HG02840 (cell line): ENCODE measurements at regions not wholly inside any gene's neighbourhood (a gene's known extent, or its start where the extent isn't known, plus 50 kb on each side); places are given as distances from the start of the nearest gene placed in this dataset.
"Not testable (repeated sequence)": the region's sequence is repeated elsewhere in the genome, so short reads cannot be mapped to it uniquely, and the experiment has no call there.

Source experiments
- ATAC-seq: cut with Tn5 transposase; IDR thresholded peaks from one replicate; pipeline ENCODE4 v1.9.1; 2021; ENCODE audit warnings: mild to moderate bottlenecking, moderate library complexity, moderate number of reproducible peaks; ENCODE audit not compliant: unreplicated experiment, low FRiP score

DNA sequence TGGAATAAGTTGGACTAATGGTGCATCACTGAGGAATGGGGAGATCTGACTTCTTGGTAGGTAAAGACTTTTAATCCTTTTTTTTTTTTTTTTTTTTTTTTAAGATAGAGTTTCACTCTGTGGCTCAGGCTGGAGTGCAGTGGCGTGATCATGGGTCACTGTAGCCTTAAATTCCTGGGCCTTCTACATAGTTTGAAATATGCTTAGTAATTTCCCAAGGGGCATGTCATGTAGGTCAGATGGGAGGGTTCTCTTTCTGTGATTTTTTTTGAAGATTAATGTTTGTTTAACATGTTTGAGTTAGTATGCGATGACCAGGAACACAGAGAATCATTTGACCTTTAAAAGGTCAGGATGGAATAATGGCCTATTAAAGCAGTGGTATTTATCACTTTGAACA is 129.1 kb downstream of the S1PR1 start:
- no peak for ATAC-seq

DNA sequence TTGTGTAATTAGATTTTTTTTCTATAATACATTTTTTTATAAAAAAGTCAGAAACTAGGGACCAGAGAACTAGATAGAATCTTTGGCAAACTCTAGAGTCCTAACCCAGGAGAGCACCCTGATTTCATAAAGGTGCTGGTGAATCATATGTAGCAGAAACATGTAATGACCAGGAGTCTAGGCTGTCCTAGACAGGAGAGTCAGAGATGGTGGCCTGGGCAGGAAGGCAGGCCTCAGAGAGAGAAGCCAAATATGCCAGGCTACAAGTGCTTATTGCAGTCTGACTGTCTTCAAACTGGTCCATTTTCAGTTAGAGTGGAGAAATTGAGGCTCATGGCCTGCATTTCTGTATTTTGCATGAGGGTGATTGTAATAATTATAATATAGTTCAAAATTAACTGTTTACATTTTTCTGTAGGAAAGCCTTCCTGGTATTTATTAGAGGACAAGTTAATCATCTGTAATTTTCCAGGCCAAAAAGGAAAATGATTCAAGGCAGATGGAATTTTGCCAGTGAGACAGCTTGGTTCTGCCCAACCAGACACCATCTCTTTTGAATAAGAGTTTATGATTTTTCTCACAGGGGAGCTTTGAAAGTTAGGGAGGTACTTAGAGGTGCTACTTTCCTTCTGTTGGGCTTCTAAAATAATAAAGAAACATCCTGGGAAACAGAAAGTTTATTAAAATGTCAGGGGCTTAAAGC is 129.8 kb downstream of the S1PR1 start:
- ATAC-seq, result no peak

DNA sequence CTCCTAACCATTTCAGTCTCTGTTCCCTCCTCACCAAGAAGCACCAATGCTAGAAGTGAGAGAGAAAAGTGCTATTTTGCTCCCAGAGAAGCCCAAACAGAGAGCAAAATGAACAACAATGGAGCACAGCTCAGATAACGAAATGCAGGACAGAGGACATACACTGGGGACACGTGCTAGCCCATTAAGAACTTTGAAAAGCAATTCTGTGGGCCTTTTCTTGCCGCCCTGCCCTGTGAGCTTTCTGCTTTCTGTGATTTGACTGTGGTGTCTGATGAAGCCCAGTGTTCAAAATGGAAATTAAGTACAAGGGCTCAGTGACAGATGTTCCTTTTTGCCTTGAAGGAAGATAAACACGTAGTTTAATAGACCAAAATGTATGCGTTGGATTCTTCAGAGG is 130.8 kb downstream of the S1PR1 start:
- no peak for ATAC-seq

DNA sequence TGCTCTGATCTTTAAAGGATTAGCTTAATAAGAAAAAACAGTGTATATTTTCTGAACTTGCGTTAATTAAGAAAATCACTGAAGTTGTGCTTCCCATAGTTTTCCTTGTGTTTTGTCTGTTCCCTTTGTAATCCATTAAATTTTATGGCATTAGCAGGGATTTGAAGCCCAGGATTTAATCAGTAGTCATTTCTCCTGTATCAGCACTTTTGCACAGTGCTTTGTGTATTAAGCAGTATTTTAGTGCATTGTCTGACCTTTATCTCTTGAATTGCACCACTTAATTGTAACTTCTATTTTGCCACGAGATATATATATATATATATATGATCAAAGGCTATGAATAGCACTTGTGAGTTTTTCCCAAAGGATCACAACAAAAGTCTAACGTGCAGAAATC is 133.7 kb downstream of the S1PR1 start:
- no peak for ATAC-seq

DNA sequence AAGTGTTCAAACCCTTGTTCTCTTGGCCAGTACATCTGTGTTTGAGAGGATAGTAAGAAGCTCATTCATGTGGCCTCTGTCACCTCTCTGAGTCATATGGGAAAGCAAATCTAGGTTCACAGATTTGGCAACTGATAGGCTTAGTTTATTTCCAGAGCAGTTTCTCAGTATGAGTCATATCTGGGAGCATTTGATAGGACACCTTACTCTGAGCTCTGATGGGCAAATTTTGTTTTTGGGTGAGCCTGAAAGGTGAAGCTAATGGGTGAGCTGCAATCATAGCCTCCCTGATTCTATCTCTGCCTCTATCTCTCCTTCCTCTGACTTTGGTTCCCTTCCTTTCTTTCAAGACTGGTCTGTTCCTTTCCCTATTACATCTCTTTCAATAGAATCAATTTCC is 134.4 kb downstream of the S1PR1 start:
- peak; percentile 93 for ATAC-seq

DNA sequence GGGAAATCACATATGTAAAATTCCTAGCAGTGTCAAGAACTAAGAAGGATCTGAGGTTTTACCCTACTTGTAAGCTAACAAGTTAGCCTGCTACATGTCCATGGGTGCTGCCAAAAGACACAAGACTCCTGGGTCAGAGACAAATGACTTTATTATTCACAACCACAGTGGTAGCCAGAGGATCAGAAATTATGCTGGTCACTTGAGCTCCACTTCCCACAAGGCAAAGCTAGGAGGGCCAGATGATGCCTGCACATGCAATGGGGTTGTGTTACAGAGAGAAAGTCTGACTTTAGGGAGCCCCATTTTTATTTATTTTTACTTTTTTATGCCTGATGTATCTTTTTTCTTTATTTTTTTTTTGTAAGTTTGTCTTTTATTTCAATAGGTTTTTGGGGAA is 136.8 kb downstream of the S1PR1 start:
- no peak for ATAC-seq

DNA sequence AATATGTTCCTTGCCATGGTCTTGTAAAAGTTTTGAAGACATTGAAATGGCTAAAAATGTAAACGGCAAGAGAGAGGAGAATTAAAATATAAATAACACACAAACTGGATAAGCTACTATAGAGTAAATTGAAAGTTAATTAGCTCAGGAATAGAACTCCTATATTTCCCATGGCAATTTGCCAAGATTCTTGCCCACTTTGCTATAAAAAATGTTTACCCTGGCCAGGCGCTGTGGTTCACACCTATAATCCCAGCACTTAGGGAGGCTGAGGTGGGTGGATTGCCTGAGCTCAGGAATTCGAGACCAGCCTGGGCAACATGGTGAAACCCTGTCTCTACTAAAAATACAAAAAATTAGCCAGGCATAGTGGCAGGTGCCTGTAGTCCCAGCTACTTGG is 138.6 kb downstream of the S1PR1 start:
- ATAC-seq, result not testable (repeated sequence)

DNA sequence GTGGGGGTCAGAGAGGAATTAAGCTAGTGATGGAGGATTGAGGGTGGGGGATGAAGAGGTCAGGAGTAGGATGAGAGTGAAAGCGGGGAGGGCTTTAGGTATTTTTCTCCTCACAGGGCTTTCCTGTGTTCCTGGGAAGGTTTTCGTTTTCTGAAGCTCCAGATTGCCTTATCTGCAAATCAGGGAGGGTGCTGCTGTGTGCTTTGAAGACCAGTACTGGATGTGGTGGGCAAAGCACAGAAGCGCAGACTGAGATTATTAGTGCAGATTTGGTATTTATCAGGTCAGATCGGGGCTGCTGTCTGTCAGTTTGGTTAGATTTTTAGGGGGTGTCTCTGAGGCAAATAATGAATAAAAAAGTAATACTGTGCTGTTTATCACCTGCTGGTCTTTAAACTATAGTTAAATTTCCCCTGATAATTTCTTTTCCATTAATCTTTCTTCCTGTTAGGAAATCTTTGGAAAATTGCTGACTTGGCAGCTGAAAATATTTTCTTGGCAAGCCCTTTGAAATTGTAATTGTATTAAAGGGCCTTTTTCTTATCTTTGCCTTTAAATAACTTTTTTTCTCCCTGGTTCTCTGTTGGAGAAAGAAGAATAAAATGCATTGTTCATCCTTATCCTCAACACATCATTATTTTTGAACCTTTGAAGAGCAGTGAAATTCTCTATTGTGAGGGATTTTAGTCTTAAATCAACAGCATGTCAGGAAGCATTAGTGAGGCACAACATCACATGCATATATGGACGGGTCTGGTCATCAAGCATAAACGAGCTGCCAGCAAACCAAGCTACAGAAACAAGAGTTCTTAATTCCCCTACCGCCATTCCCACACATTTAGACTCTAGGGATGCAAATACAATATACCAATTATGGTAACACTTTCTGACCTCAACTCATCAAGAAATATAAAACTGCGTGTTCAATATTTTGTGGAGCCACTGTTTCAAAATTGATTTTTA is 139.6 kb downstream of the S1PR1 start:
- no peak for ATAC-seq

DNA sequence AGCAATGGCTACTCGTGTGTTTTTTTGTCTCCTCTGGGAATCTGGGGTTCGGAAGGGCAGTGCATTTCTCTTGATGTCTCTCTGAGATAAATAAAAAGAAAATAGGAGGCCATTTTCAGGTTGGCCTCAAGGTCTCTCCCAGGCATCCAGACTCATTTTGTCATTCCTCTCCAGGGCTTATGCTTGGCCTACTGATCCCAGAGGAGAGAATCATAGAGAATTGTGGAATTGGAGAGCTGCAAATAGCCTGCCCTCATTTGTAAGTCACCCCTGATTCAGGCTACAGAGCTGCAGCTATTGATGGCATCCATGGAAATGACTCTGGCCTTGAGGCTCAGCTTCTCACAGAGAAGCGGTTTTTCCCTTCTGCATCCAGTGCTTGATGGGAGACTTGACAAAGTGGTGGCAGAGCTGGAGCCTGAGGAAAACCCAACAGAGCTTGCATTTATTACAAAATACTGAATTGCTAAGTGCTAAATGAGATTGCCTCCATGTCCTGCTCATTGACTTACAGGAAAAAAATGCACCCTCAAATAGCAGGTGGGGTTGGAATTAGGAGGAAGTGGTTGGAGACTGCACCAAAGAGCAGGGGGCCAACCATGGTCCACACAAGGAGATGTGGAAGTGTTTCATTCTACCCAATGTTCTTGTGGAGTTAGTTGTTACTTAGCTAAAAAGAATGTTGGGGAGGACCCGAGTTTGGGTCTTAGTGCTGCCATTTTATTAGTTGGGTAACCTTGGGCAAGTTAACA is 140.4 kb downstream of the S1PR1 start:
- no peak for ATAC-seq

DNA sequence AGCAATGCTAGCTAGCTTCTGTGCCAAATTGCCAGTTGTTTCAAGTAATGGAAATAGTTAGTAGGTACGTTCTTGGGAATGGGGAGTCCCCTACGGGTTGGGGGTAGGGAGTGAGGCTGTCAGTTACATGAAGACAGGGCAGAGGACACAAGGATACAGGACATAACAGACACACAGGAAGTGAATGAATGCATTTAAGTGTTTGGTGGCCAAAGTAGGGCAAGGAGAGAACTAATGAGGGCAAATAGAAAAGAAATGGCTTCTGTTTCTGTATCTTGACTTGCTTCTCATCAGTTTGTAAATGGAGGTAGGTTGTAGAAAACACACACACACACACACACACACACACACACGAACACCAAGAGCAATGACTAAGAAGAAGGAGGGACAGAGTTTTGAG is 142.2 kb downstream of the S1PR1 start:
- no peak for ATAC-seq

DNA sequence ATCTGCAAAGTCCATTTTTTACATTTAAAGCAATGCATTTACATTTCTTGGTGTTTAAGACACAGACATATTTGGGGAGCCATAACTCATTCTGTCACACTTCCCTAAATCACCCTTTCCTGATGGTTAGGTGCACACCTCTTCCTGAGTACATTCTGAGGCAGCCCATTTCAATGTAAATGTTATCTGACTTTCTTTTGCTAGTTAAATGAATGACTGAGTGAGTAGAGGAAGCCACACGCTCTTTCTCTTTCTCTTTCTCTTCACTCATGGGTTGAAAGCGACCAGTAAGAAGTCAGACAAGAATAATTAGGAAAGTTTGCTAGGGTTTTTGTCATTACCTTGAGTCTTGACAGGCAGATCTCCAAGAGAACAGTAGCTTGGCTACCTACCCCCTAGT is 143.1 kb downstream of the S1PR1 start:
- peak; percentile 89 for ATAC-seq

DNA sequence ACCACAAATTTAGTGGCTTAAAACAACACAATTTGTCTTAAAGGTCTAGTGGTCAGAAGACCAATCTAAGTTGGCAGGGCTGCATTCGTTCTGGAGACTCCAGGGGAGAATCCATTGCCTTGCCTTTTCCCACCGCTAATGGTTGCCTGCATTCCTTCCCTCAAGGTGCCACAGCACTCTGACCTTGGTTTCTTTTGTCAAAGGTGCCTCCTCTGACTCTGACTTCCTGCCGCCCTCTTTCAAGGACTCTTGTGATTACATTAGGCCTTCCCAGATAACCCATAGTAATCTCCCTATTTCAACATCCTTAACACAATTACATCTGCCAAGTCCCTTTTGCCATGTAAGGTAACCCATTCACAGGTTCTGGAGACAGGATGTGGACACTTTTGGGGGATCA is 145.3 kb downstream of the S1PR1 start:
- no peak for ATAC-seq

DNA sequence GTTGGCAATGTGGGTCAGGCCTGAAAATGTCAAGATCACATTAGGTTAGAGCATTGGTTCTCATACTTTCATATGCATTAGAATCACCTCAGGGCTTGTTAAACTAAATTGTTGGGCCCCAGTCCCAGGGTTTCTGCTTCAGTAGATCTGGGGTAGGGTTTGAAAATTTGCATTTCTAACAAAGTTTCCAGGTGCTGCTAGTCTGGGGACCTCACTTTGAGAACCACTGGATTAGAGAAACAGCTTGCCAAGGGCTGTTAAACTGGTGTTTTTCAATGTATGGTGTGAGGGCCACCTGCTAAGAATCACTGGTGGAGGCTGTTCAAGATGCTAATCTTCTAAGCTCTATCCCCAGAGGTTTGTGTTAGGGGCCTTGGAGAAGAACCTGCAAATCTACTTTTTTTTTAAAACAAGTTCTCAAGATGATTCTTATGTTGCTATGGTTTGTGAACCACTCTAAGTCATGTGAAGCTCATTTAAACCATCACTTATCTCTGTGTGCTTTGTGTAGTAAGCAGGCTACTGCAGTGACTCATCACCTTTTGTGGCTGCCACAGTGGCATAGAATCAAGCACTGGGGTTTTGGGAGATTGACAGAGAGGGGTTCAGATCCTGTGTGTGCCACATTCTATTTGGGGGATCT is 152.2 kb downstream of the S1PR1 start:
- ATAC-seq, result peak; percentile 94

DNA sequence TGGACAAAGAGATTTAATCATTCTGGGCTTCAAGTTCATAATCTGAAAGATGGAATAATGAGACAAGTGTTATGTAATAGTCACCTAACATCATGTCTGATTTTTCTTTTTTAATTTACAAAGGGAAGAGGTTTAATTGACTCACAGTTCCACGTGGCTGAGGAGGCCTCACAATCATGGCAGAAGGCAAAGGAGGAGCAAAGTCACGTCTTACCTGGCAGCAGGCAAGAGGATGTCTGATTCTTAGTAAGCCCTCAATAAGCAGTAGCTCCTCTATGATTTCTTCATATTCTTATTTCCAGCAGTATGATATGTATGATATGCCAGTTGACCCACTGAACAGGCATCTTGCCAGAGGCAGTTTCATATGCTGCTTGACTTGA is 152.7 kb downstream of the S1PR1 start:
- ATAC-seq, result no peak

DNA sequence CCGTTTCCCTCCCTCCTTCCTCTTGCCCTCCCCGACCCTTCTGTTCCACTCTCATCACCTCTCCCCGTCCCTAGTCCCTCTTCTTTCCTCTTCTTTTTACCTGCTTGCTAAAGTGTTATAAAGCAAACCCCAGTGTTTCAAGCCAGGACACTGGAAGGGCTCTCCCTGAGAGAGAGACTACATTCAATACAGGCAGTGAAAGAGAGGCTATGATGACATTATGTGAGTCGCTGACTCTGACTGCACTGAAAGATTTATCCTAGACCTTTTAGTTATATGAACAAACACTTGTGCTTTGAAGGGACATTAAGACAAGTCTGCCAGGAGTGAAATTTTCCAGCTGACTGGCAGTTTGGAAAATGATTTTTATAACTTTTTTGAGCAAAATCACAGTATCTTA is 155.7 kb downstream of the S1PR1 start:
- no peak for ATAC-seq

DNA sequence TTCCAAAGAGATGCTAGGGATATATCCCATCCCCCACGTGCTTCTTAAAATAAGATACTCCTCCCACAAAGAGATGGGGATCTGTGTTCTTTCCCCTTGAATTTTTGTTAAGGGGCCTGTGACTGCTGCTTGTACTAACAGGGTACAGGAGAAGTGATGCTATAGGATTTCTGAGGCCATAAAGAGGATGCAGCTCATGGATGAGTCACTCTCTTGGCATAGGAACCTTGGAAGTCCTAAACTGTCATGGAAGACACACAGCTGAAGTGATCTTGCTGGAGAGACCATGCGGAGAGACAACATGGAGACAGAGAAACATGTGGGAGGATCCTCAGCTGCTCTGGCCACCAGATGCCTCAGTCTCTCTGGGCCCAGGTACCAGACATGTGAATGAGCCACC is 157.2 kb downstream of the S1PR1 start:
- ATAC-seq, result no peak

DNA sequence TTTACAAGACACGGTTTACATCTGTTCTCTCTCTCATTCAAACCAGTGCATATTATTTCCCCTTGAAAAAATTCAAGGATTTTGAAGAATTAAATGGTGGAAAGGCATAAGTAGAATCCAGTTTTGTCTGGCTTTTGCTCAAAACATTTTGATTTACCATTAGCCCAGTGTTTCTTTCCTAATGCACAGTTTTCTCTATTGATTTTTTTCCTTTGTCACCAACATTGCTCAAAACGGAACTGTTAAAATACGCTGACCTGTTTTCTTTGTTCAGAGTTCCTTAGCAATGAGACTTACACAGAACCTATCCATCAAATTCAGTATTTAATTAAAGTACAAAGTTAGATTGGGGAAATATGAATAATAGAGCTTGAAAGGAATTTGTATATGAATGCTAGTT is 162.4 kb downstream of the S1PR1 start:
- ATAC-seq, result no peak

DNA sequence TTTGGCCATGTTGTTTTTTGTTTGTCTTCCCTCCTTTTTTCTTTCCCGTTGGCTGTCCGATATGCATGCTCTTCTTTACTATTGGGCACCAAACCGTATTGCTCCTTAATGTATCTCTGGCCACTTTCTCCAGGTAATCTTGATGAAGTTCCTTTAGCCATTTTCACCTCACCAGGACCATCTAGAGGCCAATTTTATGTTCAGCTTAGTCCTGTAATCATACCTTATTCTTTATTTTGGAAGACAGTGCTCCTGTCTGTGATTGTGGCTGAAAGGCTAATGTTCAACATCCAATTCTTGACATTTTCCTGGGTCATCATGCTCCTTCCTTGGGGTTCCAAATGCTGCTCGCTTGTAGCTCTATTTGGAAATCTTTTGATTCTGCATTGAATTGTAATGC is 169.5 kb downstream of the S1PR1 start:
- ATAC-seq, result no peak

DNA sequence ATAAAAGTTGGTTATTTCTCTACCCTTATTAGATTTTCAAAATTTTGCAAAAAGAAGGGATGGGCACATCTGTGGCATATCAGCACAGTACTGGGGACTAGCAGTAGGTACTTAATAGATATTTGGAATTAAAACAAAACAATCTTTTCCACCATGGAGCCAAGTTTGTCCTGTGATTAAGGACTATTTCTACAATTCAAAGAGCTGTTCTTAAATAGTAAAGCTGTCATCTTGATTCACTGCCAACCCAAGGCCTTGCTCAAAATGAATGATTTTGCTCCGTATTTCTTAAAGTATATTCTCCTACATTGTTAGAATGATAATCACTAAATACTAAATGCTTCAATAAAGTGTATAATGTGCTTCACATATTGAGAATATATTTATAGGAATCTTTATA is 169.9 kb downstream of the S1PR1 start:
- no peak for ATAC-seq

DNA sequence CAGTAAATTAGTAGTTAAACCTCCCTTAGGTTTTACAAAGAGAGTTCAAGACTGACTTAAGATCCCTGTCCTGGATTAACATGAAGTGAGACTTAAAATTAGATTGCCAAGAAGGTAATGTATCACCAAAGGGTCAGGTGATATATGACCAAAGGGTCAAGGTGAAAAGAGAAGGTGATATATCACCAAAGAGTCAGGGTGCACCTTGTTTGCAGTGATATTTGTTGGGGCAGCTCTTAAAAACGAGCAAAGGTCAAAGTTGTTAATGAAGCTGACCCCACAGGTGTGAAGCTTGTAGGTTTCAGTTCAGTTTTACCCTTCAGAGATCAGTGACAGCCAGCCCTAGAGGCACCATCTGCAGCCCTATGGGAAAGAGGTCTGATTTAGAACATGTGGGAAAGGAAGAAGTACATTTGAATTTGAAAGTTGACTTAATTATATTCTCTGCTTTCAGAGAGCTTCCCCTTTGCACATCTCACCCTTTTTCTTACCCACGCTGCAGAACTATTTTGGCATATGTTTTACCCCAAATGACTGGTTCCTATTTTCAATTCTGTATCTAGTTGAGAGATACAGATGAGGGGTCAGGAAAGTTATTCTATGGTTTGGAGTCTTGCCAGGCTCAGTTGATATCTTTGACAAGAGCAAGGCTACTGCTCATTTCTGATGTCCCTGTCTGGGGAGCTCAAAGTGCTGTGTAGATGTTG is 170.8 kb downstream of the S1PR1 start:
- peak; percentile 80 for ATAC-seq
